Colonic mucosa (tissue), 4 donors: ENCODE measurements at regions not wholly inside any gene's neighbourhood (a gene's known extent, or its start where the extent isn't known, plus 50 kb on each side); places are given as distances from the start of the nearest gene placed in this dataset.

Source experiments
- DNase-seq: peaks from one replicate; pipeline ENCODE4 v3.0.0-alpha.2; 2020
- H3K27ac ChIP-seq: fragments of 200-600 bp; one replicate; pipeline ENCODE4 v1.8.0; 2021
- H3K27me3 ChIP-seq: fragments of 200-600 bp; one replicate; pipeline ENCODE4 v1.8.0; 2021
- H3K36me3 ChIP-seq: fragments of 200-600 bp; one replicate; pipeline ENCODE4 v1.8.0; 2021
- H3K4me1 ChIP-seq: fragments of 200-600 bp; one replicate; pipeline ENCODE4 v1.8.0; 2021; ENCODE audit warnings: mild to moderate bottlenecking
- H3K4me3 ChIP-seq: fragments of 200-600 bp; one replicate; pipeline ENCODE4 v1.8.0; 2021
- H3K9ac ChIP-seq, 2 donors: one replicate each; pipeline ENCODE4 v1.7.0; 2013; ENCODE audit warnings: control low read depth in 2 of 2, low read depth in 2 of 2, low read length in 2 of 2
- H3K9me3 ChIP-seq: fragments of 200-600 bp; one replicate; pipeline ENCODE4 v1.8.0; 2021
- intact Hi-C: fragments of 100-400 bp; cut with DNase I; formaldehyde crosslinking; loops from one replicate; pipeline ENCODE4 v1.14.1; 2022
- TF ChIP-seq, protein P1 (sequence below): fragments of 200-600 bp; IDR thresholded peaks from one replicate; pipeline ENCODE4 v1.8.0; 2022; ENCODE audit warnings: antibody characterized with exemption, mild to moderate bottlenecking
- donor health status: healthy.
- donor health status: DM: no; HTN: no; CAD: no.
- donor health status: DM: no; HTN: no; CAD: no.

GRCh38 chr6:95511404-95511803 lies 65.9 kb upstream of the MANEA start:
- intact Hi-C loops, result no loop called here
- no peak overlapping the region for H3K27ac ChIP-seq
- DNase-seq, result no peak

DNA sequence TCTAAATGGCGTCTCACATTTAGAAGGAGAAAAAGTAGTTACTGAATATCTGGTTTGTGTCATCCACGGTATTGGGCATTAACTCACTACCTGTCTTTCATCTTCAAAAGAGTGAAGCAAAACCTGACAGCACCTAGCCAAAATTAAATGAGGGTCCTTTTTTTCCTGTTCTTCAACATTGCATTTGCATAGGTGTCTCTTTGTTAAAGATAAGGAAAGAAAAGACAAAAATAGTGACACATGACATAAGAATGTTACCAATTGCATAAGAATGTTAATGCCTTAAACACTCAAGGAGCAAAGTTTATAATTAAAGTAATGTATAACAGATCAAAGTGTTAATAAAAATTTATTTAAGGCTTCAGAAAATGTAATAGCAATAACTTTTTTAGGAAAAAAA lies 61.4 kb upstream of the MANEA start:
- TF ChIP-seq, protein P1, sequence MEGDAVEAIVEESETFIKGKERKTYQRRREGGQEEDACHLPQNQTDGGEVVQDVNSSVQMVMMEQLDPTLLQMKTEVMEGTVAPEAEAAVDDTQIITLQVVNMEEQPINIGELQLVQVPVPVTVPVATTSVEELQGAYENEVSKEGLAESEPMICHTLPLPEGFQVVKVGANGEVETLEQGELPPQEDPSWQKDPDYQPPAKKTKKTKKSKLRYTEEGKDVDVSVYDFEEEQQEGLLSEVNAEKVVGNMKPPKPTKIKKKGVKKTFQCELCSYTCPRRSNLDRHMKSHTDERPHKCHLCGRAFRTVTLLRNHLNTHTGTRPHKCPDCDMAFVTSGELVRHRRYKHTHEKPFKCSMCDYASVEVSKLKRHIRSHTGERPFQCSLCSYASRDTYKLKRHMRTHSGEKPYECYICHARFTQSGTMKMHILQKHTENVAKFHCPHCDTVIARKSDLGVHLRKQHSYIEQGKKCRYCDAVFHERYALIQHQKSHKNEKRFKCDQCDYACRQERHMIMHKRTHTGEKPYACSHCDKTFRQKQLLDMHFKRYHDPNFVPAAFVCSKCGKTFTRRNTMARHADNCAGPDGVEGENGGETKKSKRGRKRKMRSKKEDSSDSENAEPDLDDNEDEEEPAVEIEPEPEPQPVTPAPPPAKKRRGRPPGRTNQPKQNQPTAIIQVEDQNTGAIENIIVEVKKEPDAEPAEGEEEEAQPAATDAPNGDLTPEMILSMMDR, result no peak
- H3K4me1 ChIP-seq, result no peaks in the 10 kb centered on the region
- intact Hi-C loops, result no loop called here
- no peak overlapping the region for H3K27ac ChIP-seq
- no peak overlapping the region for H3K4me3 ChIP-seq
- no peak overlapping the region for H3K9ac ChIP-seq
- H3K27me3 ChIP-seq, result no peaks in the 10 kb centered on the region
- no peak for DNase-seq
- no peaks in the 10 kb centered on the region for H3K36me3 ChIP-seq
- no peaks in the 10 kb centered on the region for H3K9me3 ChIP-seq

More at GRCh38 chr6:95511404-95511803, 65.9 kb upstream of the MANEA start:
- Histone ChIP-seq H3K9ac (no peak overlapping the region), H3K4me1 (no peaks in the 10 kb centered on the region), H3K27me3 (no peaks in the 10 kb centered on the region), H3K4me3 (no peak overlapping the region), H3K9me3 (no peaks in the 10 kb centered on the region), H3K36me3 (no peaks in the 10 kb centered on the region)
- TF ChIP-seq, protein P1, result no peak

- Histone ChIP-seq H3K36me3 (no peaks in the 10 kb centered on the region), H3K4me1 (no peaks in the 10 kb centered on the region), H3K4me3 (no peak overlapping the region), H3K9me3 (no peaks in the 10 kb centered on the region), H3K27ac (no peak overlapping the region), H3K27me3 (no peaks in the 10 kb centered on the region), H3K9ac (no peak overlapping the region)
- DNase-seq, result no peak
- intact Hi-C loops, result no loop called here
- TF ChIP-seq, protein P1, result no peak
Measured at GRCh38 chr6:95517004-95517403, 60.3 kb upstream of the MANEA start.

GRCh38 chr6:95517568-95517967 lies 59.8 kb upstream of the MANEA start:
- intact Hi-C loops, result no loop called here
- no peaks in the 10 kb centered on the region for H3K27me3 ChIP-seq
- no peak overlapping the region for H3K27ac ChIP-seq
- H3K36me3 ChIP-seq, result no peaks in the 10 kb centered on the region
- TF ChIP-seq, protein P1, result no peak
- DNase-seq, result no peak
- no peaks in the 10 kb centered on the region for H3K4me1 ChIP-seq
- no peak overlapping the region for H3K4me3 ChIP-seq
- no peaks in the 10 kb centered on the region for H3K9me3 ChIP-seq
- H3K9ac ChIP-seq, result no peak overlapping the region

GRCh38 chr6:95518630-95519227 lies 58.6 kb upstream of the MANEA start:
- no peaks in the 10 kb centered on the region for H3K36me3 ChIP-seq
- TF ChIP-seq, protein P1, result no peak
- H3K4me1 ChIP-seq, result no peaks in the 10 kb centered on the region
- no peak overlapping the region for H3K27ac ChIP-seq
- no peak for DNase-seq
- no peaks in the 10 kb centered on the region for H3K9me3 ChIP-seq
- H3K4me3 ChIP-seq, result no peak overlapping the region
- intact Hi-C loops, result no loop called here
- no peak overlapping the region for H3K9ac ChIP-seq
- H3K27me3 ChIP-seq, result no peaks in the 10 kb centered on the region
